Liver (tissue), 8 donors: ENCODE measurements at regions not wholly inside any gene's neighbourhood (a gene's known extent, or its start where the extent isn't known, plus 50 kb on each side); places are given as distances from the start of the nearest gene placed in this dataset.

Experiments
- DNase-seq: peaks from one replicate; pipeline ENCODE4 v3.0.0-alpha.2; 2017; ENCODE audit warnings: low spot score
- H3K27ac ChIP-seq, 2 donors: one replicate each; pipeline ENCODE4 v1.7.0; 2013; ENCODE audit warnings: inconsistent platforms in 2 of 2, low read length in 2 of 2, control low read depth in 1 of 2, low read depth in 1 of 2, mild to moderate bottlenecking in 1 of 2
- H3K27me3 ChIP-seq, 4 donors: one replicate each; pipeline versions ENCODE4 v1.6.1 to v1.7.0; 2013; ENCODE audit warnings: low read length in 3 of 4, inconsistent platforms in 1 of 4, mild to moderate bottlenecking in 1 of 4, moderate library complexity in 1 of 4; ENCODE audit not compliant: control insufficient read depth in 4 of 4, insufficient read depth in 4 of 4
- H3K36me3 ChIP-seq, 4 donors: one replicate each; pipeline versions ENCODE4 v1.6.1 to v1.7.0; 2013; ENCODE audit warnings: low read length in 3 of 4, mild to moderate bottlenecking in 3 of 4, low read depth in 1 of 4, moderate library complexity in 1 of 4; ENCODE audit not compliant: control insufficient read depth in 4 of 4, insufficient read depth in 3 of 4
- H3K4me1 ChIP-seq, 4 donors: one replicate each; pipeline versions ENCODE4 v1.6.1 to v1.7.0; 2013; ENCODE audit warnings: low read length in 3 of 4, mild to moderate bottlenecking in 3 of 4, moderate library complexity in 1 of 4; ENCODE audit not compliant: control insufficient read depth in 4 of 4, insufficient read depth in 4 of 4
- H3K4me3 ChIP-seq, 3 donors: one replicate each; pipeline versions ENCODE4 v1.6.1 to v1.7.0; 2013; ENCODE audit warnings: low read length in 3 of 3, control low read depth in 1 of 3, low read depth in 1 of 3, mild to moderate bottlenecking in 1 of 3
- H3K9ac ChIP-seq, 2 donors: one replicate each; pipeline ENCODE4 v1.7.0; 2013; ENCODE audit warnings: low read length in 2 of 2, mild to moderate bottlenecking in 2 of 2, moderate library complexity in 2 of 2, control low read depth in 1 of 2, low read depth in 1 of 2
- H3K9me3 ChIP-seq, 4 donors: one replicate each; pipeline versions ENCODE4 v1.6.1 to v1.7.0; 2013; ENCODE audit warnings: low read length in 3 of 4; ENCODE audit not compliant: control insufficient read depth in 4 of 4
- ATF3 ChIP-seq: IDR thresholded peaks from 2 replicates; pipeline ENCODE4 v1.6.1; 2016; ENCODE audit warnings: antibody characterized with exemption
- CTCF ChIP-seq: fragments of 150-350 bp; IDR thresholded peaks from 2 replicates; pipeline ENCODE4 v1.5.1; 2017; ENCODE audit warnings: improper control_type of control experiment, low read depth, low read length; ENCODE audit not compliant: missing input control
- EGR1 ChIP-seq, 2 donors: IDR thresholded peaks; 2 replicates each; pipeline ENCODE4 v1.6.1; 2016 to 2018; ENCODE audit warnings: antibody characterized with exemption in 2 of 2, low read depth in 2 of 2
- FOXA1 ChIP-seq: IDR thresholded peaks from 2 replicates; pipeline ENCODE4 v1.6.1; 2016; ENCODE audit warnings: antibody characterized with exemption
- GABPA ChIP-seq, 2 donors: IDR thresholded peaks in 1 of 2; conservative IDR thresholded peaks in 1 of 2; 2 replicates each; pipeline ENCODE4 v1.6.1; 2016; ENCODE audit warnings: antibody characterized with exemption in 2 of 2, mild to moderate bottlenecking in 1 of 2, moderate library complexity in 1 of 2
- HNF4A ChIP-seq, 2 donors: conservative IDR thresholded peaks; 2 replicates each; pipeline ENCODE4 v1.6.1; 2016; ENCODE audit warnings: antibody characterized with exemption in 2 of 2, mild to moderate bottlenecking in 2 of 2
- HNF4G ChIP-seq: IDR thresholded peaks from 2 replicates; pipeline ENCODE4 v1.6.1; 2016; ENCODE audit warnings: antibody characterized with exemption
- JUND ChIP-seq, 2 donors: IDR thresholded peaks; 2 replicates each; pipeline ENCODE4 v1.6.1; 2016; ENCODE audit warnings: antibody characterized with exemption in 2 of 2
- MAX ChIP-seq: IDR thresholded peaks from 2 replicates; pipeline ENCODE4 v1.6.1; 2016; ENCODE audit warnings: antibody characterized with exemption
- NR2F2 ChIP-seq: IDR thresholded peaks from 2 replicates; pipeline ENCODE4 v1.6.1; 2016; ENCODE audit warnings: antibody characterized with exemption
- RAD21 ChIP-seq, 2 donors: IDR thresholded peaks; 2 replicates each; pipeline ENCODE4 v1.6.1; 2016; ENCODE audit warnings: antibody characterized with exemption in 2 of 2, mild to moderate bottlenecking in 2 of 2
- REST ChIP-seq: IDR thresholded peaks from 2 replicates; pipeline ENCODE4 v1.6.1; 2016; ENCODE audit warnings: antibody characterized with exemption, mild to moderate bottlenecking
- SP1 ChIP-seq: IDR thresholded peaks from 2 replicates; pipeline ENCODE4 v1.6.1; 2018; ENCODE audit warnings: antibody characterized with exemption, mild to moderate bottlenecking
- YY1 ChIP-seq: IDR thresholded peaks from 2 replicates; pipeline ENCODE4 v1.6.1; 2016; ENCODE audit warnings: antibody characterized with exemption, mild to moderate bottlenecking
- ZBTB33 ChIP-seq: IDR thresholded peaks from 2 replicates; pipeline ENCODE4 v1.6.1; 2016; ENCODE audit warnings: antibody characterized with exemption
- WGBS: extraction: QIAGEN DNeasy Blood & Tissue Kit; methylation state at CpG from one replicate; pipeline ENCODE4 v1.1.7; 2013; 5-methylcytosine and 5-hydroxymethylcytosine counted together
- donor health status: healthy.
- donor health status: healthy.
- donor health status: healthy.
- donor health status: healthy.
- donor health status: healthy.

GRCh38 chr19:31046024-31046423 lies 303.2 kb downstream of the TSHZ3 start:
- Histone ChIP-seq H3K36me3 (no peaks in the 10 kb centered on the region), H3K4me3 (no peak overlapping the region), H3K27ac (no peak overlapping the region)

More at GRCh38 chr19:31046024-31046423, 303.2 kb downstream of the TSHZ3 start:
- Histone ChIP-seq H3K4me1 (no peaks in the 10 kb centered on the region), H3K9ac (no peak overlapping the region), H3K9me3 (no peaks in the 10 kb centered on the region), H3K27me3 (no peaks in the 10 kb centered on the region)
- no peak for TF ChIP-seq ATF3
- TF ChIP-seq HNF4G: no peak
- TF ChIP-seq RAD21 (IDR thresholded peaks at IDR 0.05): no peak
- TF ChIP-seq JUND (IDR thresholded peaks at IDR 0.05): no peak
- no peak for TF ChIP-seq ZBTB33
- no peak for TF ChIP-seq CTCF
- no peak for TF ChIP-seq GABPA (IDR thresholded peaks at IDR 0.05 in 1 of 2, conservative IDR thresholded peaks at IDR 0.05 in 1 of 2)
- no peak for TF ChIP-seq YY1
- TF ChIP-seq MAX: no peak
- TF ChIP-seq NR2F2: no peak
- TF ChIP-seq FOXA1: no peak
- no peak for TF ChIP-seq REST
- no peak for TF ChIP-seq SP1
- TF ChIP-seq HNF4A (conservative IDR thresholded peaks at IDR 0.05): no peak
- no peak for TF ChIP-seq EGR1 (IDR thresholded peaks at IDR 0.05; ENCODE audit: low read depth in 2 of 2)
- WGBS: 74% methylated on average over 2 of the region's 2 CpGs
- no peak for DNase-seq
